RWPE2 (cell line): ENCODE measurements at regions not wholly inside any gene's neighbourhood (a gene's known extent, or its start where the extent isn't known, plus 50 kb on each side); places are given as distances from the start of the nearest gene placed in this dataset.
"Not testable (repeated sequence)": the region's sequence is repeated elsewhere in the genome, so short reads cannot be mapped to it uniquely, and the experiment has no call there.

Source experiments
- ATAC-seq: fragments of 200-7000 bp; cut with Tn5 transposase; 3 replicates; pipeline ENCODE4 v1.9.1; 2021; ENCODE audit warnings: low read depth
- DNase-seq: peaks from one replicate; pipeline ENCODE4 v3.0.0-alpha.2; 2020; ENCODE audit warnings: low spot score
- H3K27ac ChIP-seq: fragments of 450-650 bp; 2 replicates; pipeline ENCODE4 v1.5.1; 2017; ENCODE audit warnings: mild to moderate bottlenecking; ENCODE audit not compliant: poor library complexity, severe bottlenecking
- H3K27me3 ChIP-seq: fragments of 250-450 bp; sonication (Bioruptor Pico); 2 replicates; pipeline ENCODE4 v1.5.1; 2021; ENCODE audit warnings: mild to moderate bottlenecking, moderate library complexity; ENCODE audit not compliant: insufficient read depth, poor library complexity, severe bottlenecking
- H3K36me3 ChIP-seq: fragments of 250-450 bp; sonication (Bioruptor Pico); 2 replicates; pipeline ENCODE4 v1.5.1; 2020; ENCODE audit warnings: low read depth, mild to moderate bottlenecking, moderate library complexity
- H3K4me1 ChIP-seq: fragments of 250-450 bp; sonication (Bioruptor Pico); 2 replicates; pipeline ENCODE4 v1.5.1; 2021; ENCODE audit warnings: mild to moderate bottlenecking, moderate library complexity; ENCODE audit not compliant: insufficient read depth, poor library complexity, severe bottlenecking
- H3K4me3 ChIP-seq: fragments of 250-450 bp; sonication (Bioruptor Pico); 2 replicates; pipeline ENCODE4 v1.5.1; 2021; ENCODE audit warnings: mild to moderate bottlenecking, moderate library complexity; ENCODE audit not compliant: severe bottlenecking
- H3K9me3 ChIP-seq: fragments of 250-450 bp; sonication (Bioruptor Pico); 2 replicates; pipeline ENCODE4 v1.5.1; 2021; ENCODE audit warnings: mild to moderate bottlenecking, moderate library complexity; ENCODE audit not compliant: severe bottlenecking
- TF ChIP-seq, protein P1 (sequence below): fragments of 450-650 bp; IDR thresholded peaks from one replicate; pipeline ENCODE4 v1.5.1; 2017; ENCODE audit warnings: mild to moderate bottlenecking, moderate library complexity; ENCODE audit not compliant: poor library complexity, severe bottlenecking

DNA sequence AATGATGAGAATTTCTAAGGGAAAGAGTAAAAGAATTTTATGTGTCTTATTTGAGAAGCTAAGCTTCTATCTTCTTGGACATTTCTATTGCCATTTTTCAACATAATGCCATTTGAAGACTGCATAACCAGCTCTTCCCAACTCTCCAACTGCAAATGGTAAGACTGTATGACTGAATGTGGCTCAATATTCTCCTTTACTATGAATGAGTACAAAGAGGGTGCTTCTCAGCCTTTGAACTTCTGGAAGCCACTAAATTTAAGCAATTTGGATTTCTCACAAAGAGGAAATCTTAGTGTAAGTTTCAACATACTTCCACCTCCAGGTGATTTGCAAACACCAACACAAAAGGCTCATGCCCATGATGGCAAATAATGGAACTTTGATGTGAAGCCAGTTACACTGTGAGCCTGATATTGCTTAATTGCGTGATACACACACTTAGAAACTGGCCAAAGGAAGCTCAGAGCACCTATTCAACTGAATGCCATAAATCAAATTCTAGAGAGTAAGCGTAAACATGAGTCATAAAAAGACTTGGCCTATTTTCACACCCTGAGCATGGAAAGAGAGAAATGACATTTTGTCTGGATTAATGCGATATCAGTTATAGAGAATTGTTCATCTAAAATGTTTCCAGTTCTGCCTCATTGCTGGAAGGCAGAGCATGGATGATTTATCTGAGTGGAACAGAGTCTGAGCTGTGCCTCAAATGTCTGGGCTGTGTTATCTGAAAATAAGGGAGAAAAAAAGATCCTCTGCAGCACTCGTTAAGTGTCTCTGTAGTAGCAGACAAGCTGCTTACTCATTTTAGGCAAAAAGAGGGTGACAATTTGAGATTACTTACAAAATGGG lies 145.3 kb downstream of the PLK2 start:
- TF ChIP-seq, protein P1, sequence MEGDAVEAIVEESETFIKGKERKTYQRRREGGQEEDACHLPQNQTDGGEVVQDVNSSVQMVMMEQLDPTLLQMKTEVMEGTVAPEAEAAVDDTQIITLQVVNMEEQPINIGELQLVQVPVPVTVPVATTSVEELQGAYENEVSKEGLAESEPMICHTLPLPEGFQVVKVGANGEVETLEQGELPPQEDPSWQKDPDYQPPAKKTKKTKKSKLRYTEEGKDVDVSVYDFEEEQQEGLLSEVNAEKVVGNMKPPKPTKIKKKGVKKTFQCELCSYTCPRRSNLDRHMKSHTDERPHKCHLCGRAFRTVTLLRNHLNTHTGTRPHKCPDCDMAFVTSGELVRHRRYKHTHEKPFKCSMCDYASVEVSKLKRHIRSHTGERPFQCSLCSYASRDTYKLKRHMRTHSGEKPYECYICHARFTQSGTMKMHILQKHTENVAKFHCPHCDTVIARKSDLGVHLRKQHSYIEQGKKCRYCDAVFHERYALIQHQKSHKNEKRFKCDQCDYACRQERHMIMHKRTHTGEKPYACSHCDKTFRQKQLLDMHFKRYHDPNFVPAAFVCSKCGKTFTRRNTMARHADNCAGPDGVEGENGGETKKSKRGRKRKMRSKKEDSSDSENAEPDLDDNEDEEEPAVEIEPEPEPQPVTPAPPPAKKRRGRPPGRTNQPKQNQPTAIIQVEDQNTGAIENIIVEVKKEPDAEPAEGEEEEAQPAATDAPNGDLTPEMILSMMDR, result no peak
- no peaks in the 10 kb centered on the region for H3K9me3 ChIP-seq

DNA sequence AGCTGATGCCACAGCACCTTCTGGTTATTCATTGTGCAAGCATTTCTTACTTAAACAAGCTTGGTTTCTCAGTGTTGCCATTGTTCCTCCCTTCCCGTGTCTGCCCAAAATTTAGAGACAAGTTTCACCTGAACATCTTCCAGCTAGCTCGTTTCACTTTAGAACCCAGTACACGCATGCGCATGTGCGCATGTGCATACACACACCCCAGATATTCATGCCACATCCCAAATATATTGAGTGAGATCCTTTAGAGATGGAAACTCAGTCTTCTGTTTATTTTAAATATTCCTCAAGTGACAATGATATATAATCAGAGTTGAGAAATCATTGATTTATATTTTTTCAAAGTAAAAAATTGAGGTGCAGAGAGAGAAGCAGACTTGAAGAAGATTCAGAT lies 147.6 kb downstream of the PLK2 start:
- no peak for ATAC-seq
- Histone ChIP-seq H3K27me3 (no peaks in the 10 kb centered on the region), H3K9me3 (no peaks in the 10 kb centered on the region), H3K36me3 (no peaks in the 10 kb centered on the region), H3K4me3 (no peak overlapping the region), H3K27ac (no peak overlapping the region), H3K4me1 (peaks cover 5% of the 10 kb centered on the region)
- TF ChIP-seq, protein P1, result no peak
- no peak for DNase-seq

More for the DNA sequence above, 145.3 kb downstream of the PLK2 start:
- no peak overlapping the region for H3K4me3 ChIP-seq
- DNase-seq (no peak), ATAC-seq (peak; percentile 95)
- H3K27me3 ChIP-seq, result no peaks in the 10 kb centered on the region
- H3K4me1 ChIP-seq, result peaks cover 10% of the 10 kb centered on the region
- peak overlapping the region; percentile 0 for H3K27ac ChIP-seq
- no peaks in the 10 kb centered on the region for H3K36me3 ChIP-seq

GRCh38 chr5:58311526-58311925 lies 148.4 kb downstream of the PLK2 start:
- TF ChIP-seq, protein P1, result no peak
- no peaks in the 10 kb centered on the region for H3K36me3 ChIP-seq
- no peaks in the 10 kb centered on the region for H3K9me3 ChIP-seq
- no peak overlapping the region for H3K27ac ChIP-seq
- no peak for ATAC-seq
- no peak for DNase-seq
- H3K4me1 ChIP-seq, result peaks cover 5% of the 10 kb centered on the region
- no peak overlapping the region for H3K4me3 ChIP-seq
- H3K27me3 ChIP-seq, result no peaks in the 10 kb centered on the region

- H3K9me3 ChIP-seq, ATAC-seq, H3K4me1 ChIP-seq, H3K4me3 ChIP-seq, H3K27me3 ChIP-seq, H3K36me3 ChIP-seq, DNase-seq, H3K27ac ChIP-seq: not testable (repeated sequence)
These were observed 151.5 kb downstream of the PLK2 start for GRCh38 chr5:58308384-58308783.

DNA sequence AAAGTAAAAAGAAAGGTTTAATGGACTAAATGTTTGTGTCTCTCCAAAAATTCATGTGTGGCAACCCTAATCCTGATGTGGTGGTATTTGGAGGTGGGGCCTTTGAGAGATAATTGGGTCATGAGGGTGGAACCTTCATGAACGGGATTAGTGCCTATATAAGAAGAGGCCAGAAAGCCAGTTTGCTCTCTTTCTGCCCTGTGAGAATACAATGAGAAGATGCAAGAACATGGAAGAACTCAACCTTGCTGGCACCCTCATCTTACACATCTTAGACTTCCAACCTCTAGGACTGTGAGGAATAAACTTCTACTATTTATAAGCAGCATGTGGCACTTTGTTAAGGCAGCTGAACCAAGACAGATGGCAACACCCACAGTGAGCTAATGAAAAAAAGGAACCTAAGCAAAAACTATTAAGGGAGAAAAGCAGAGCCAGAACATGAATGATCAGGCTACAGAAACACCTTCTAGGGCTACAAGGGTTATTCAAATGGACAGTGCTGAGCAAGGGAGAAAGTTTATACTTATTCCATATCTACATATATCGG lies 159.5 kb downstream of the PLK2 start:
- Histone ChIP-seq H3K36me3 (no peaks in the 10 kb centered on the region), H3K4me1 (no peaks in the 10 kb centered on the region), H3K4me3 (no peak overlapping the region), H3K9me3 (no peaks in the 10 kb centered on the region), H3K27ac (no peak overlapping the region), H3K27me3 (no peaks in the 10 kb centered on the region)
- TF ChIP-seq, protein P1, result no peak
- no peak for DNase-seq
- ATAC-seq, result no peak
